GM19463 (cell line): ENCODE measurements at regions not wholly inside any gene's neighbourhood (a gene's known extent, or its start where the extent isn't known, plus 50 kb on each side); places are given as distances from the start of the nearest gene placed in this dataset.
"Not testable (repeated sequence)": the region's sequence is repeated elsewhere in the genome, so short reads cannot be mapped to it uniquely, and the experiment has no call there.

ENCODE experiments used
- ATAC-seq: cut with Tn5 transposase; IDR thresholded peaks from one replicate; pipeline ENCODE4 v1.9.1; 2021; ENCODE audit warnings: mild to moderate bottlenecking, moderate library complexity; ENCODE audit not compliant: unreplicated experiment

GRCh38 chr1:146729642-146730344 is 208.3 kb upstream of the NBPF12 start:
- not testable (repeated sequence) for ATAC-seq

- not testable (repeated sequence) for ATAC-seq
Observed at GRCh38 chr1:146715054-146715453, 223.1 kb upstream of the NBPF12 start.

GRCh38 chr1:146710838-146711521 is 227.1 kb upstream of the NBPF12 start:
- not testable (repeated sequence) for ATAC-seq

- not testable (repeated sequence) for ATAC-seq
Observed at GRCh38 chr1:146709302-146709701, 228.8 kb upstream of the NBPF12 start.

GRCh38 chr1:146704162-146704724 is 233.9 kb upstream of the NBPF12 start:
- not testable (repeated sequence) for ATAC-seq

GRCh38 chr1:146701320-146701719 is 236.8 kb upstream of the NBPF12 start:
- not testable (repeated sequence) for ATAC-seq

- not testable (repeated sequence) for ATAC-seq
Observed at GRCh38 chr1:146695388-146695787, 242.7 kb upstream of the NBPF12 start.

GRCh38 chr1:146691798-146692197 is 246.3 kb upstream of the NBPF12 start:
- ATAC-seq: not testable (repeated sequence)

GRCh38 chr1:146688893-146689292 is 249.2 kb upstream of the NBPF12 start:
- ATAC-seq: not testable (repeated sequence)

- not testable (repeated sequence) for ATAC-seq
Observed at GRCh38 chr1:146686777-146687366, 251.3 kb upstream of the NBPF12 start.

- ATAC-seq: not testable (repeated sequence)
Observed at GRCh38 chr1:146683126-146683429, 255.0 kb upstream of the NBPF12 start.

GRCh38 chr1:146682227-146683125 is 255.6 kb upstream of the NBPF12 start:
- ATAC-seq: not testable (repeated sequence)

- not testable (repeated sequence) for ATAC-seq
Observed at GRCh38 chr1:146673729-146674299, 264.3 kb upstream of the NBPF12 start.

- not testable (repeated sequence) for ATAC-seq
Observed at GRCh38 chr1:146672608-146673007, 265.5 kb upstream of the NBPF12 start.

- ATAC-seq: not testable (repeated sequence)
Observed at GRCh38 chr1:146671588-146671987, 266.5 kb upstream of the NBPF12 start.

GRCh38 chr1:146670832-146671566 is 267.1 kb upstream of the NBPF12 start:
- not testable (repeated sequence) for ATAC-seq

- not testable (repeated sequence) for ATAC-seq
Observed at GRCh38 chr1:146666275-146666674, 271.8 kb upstream of the NBPF12 start.

GRCh38 chr1:146660242-146660641 is 277.9 kb upstream of the NBPF12 start:
- not testable (repeated sequence) for ATAC-seq

GRCh38 chr1:146656356-146657060 is 281.6 kb upstream of the NBPF12 start:
- ATAC-seq: not testable (repeated sequence)
